AG04450 (cell line): ENCODE measurements at regions not wholly inside any gene's neighbourhood (a gene's known extent, or its start where the extent isn't known, plus 50 kb on each side); places are given as distances from the start of the nearest gene placed in this dataset.

Experiments
- CTCF ChIA-PET: fragments of 300-600, 350-600 bp; formaldehyde crosslinking; extraction: SDS; loops from one replicate; lab custom pipeline; 2022; ENCODE audit warnings: antibody characterized with exemption, inconsistent platforms; lab: Charles Lee
- POLR2A ChIA-PET: fragments of 350-600 bp; formaldehyde crosslinking; extraction: SDS; loops from one replicate; lab custom pipeline; 2021; ENCODE audit warnings: antibody characterized with exemption, inconsistent platforms; lab: Yijun Ruan, JAX
- DNase-seq: peaks from one replicate; pipeline ENCODE4 v3.0.0-alpha.2; 2011; ENCODE audit warnings: low read depth, low spot score
- H3K27ac ChIP-seq: one replicate; pipeline ENCODE4 v1.5.1; 2012; ENCODE audit warnings: low read depth, low read length, control low read depth
- H3K27me3 ChIP-seq: one replicate; pipeline ENCODE4 v1.6.0; 2012; ENCODE audit warnings: low read length; ENCODE audit not compliant: control insufficient read depth, insufficient read depth
- H3K4me3 ChIP-seq: 2 replicates; pipeline ENCODE4 v1.5.1; 2011; ENCODE audit warnings: mild to moderate bottlenecking, low read depth, low read length, control low read depth
- H3K9me3 ChIP-seq: 2 replicates; pipeline ENCODE4 v1.5.1; 2012; ENCODE audit warnings: low read length; ENCODE audit not compliant: control insufficient read depth, insufficient read depth
- TF ChIP-seq, protein P1 (sequence below): IDR thresholded peaks from 2 replicates; pipeline ENCODE4 v1.5.1; 2011; ENCODE audit warnings: low read depth, low read length, control low read depth, inconsistent platforms

DNA sequence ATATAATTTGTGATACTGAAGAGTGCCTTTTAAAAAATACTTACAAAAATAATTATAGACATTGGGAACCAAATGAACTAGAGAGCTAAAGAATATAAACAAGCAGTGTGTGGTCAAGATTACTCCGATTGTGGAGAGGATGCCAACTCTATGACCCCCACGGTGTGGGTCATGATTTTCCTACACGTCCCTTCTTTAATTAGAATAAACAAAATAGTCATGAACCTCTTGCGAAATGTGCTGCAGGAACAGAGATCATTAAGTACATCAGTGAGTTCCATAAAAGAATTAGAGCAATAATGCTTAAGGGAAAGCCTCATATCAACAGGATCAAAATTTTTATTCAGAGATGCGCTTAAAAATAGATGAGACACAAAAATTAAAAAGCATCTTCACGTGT lies 476.6 kb upstream of the ROBO1 start:
- TF ChIP-seq, protein P1, sequence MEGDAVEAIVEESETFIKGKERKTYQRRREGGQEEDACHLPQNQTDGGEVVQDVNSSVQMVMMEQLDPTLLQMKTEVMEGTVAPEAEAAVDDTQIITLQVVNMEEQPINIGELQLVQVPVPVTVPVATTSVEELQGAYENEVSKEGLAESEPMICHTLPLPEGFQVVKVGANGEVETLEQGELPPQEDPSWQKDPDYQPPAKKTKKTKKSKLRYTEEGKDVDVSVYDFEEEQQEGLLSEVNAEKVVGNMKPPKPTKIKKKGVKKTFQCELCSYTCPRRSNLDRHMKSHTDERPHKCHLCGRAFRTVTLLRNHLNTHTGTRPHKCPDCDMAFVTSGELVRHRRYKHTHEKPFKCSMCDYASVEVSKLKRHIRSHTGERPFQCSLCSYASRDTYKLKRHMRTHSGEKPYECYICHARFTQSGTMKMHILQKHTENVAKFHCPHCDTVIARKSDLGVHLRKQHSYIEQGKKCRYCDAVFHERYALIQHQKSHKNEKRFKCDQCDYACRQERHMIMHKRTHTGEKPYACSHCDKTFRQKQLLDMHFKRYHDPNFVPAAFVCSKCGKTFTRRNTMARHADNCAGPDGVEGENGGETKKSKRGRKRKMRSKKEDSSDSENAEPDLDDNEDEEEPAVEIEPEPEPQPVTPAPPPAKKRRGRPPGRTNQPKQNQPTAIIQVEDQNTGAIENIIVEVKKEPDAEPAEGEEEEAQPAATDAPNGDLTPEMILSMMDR, result no peak
- Histone ChIP-seq H3K4me3 (no peak overlapping the region), H3K27ac (no peak overlapping the region), H3K27me3 (no peaks in the 10 kb centered on the region), H3K9me3 (no peaks in the 10 kb centered on the region)
- ChIA-PET POLR2A (interaction anchor here (0.5 kb wide), 1 partner anchor 41 kb away, joined by 7 read pairs; no protein-coding TSS in a partner anchor), CTCF (no interaction called here)
- peak; percentile 8 for DNase-seq

DNA sequence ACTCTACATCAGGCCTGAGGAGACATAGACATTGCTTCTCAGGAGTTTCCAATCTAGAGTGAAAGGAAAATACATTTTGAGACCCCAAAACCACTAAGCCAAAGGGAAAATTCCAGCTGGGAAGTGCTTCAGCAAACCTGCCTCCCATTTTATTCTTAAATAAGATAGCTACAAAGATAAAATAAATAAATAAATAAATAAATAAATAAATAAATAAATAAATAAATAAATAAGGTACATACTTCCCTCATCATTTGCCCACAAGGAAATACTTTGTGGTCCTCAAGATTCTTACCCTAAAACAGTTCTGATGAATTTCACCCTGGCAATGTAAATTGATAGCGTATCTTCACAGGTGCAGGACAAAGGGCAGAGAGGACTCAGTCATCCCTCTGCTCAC lies 474.0 kb upstream of the ROBO1 start:
- TF ChIP-seq, protein P1, result no peak
- DNase-seq, result no peak
- Histone ChIP-seq H3K27me3 (no peaks in the 10 kb centered on the region), H3K4me3 (no peak overlapping the region), H3K9me3 (no peaks in the 10 kb centered on the region), H3K27ac (no peak overlapping the region)
- CTCF ChIA-PET, result no interaction called here
- POLR2A ChIA-PET, result no interaction called here

DNA sequence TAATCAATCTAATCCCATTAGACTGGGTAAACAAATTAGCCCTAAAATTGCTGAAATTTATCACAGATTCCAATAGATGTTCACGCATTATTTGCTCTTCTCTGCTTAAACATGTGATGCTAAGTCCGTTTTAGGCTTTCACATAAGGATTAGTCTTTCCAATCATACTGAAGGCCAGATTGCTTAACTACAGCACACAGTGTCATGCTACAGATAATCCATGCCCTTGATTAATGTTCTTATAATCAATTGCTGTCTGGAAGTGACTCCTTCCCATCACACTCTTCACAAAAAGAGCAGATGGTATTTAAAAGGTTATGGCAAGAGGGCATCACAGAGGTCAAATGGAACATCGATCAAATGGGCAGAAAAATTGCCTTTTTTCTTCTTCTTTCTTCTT lies 471.5 kb upstream of the ROBO1 start:
- DNase-seq, result no peak
- TF ChIP-seq, protein P1, result no peak
- POLR2A ChIA-PET, result no interaction called here
- CTCF ChIA-PET, result no interaction called here
- H3K27me3 ChIP-seq, result no peaks in the 10 kb centered on the region
- H3K27ac ChIP-seq, result no peak overlapping the region
- H3K9me3 ChIP-seq, result no peaks in the 10 kb centered on the region
- no peak overlapping the region for H3K4me3 ChIP-seq

DNA sequence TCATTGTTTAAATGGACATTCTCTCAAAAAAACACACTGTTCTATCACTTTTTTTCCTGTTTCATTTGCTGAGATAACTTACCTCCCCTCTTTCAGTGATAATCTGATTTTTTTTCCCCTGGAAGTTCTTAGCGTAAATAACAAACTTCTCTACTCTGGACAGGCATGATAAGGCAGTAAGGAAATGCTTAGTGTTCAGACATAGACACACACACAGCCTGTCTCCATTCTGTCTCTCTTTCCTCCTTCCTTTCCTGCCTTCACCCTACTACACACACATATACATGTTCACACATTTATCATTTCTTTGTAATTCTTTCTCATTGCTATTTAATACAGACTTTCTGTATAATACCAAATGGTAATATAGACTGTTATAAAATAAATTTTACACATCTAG lies 470.8 kb upstream of the ROBO1 start:
- DNase-seq, result no peak
- Histone ChIP-seq H3K4me3 (no peak overlapping the region), H3K27ac (no peak overlapping the region), H3K27me3 (no peaks in the 10 kb centered on the region), H3K9me3 (no peaks in the 10 kb centered on the region)
- POLR2A ChIA-PET, result no interaction called here
- CTCF ChIA-PET, result no interaction called here
- TF ChIP-seq, protein P1, result no peak

DNA sequence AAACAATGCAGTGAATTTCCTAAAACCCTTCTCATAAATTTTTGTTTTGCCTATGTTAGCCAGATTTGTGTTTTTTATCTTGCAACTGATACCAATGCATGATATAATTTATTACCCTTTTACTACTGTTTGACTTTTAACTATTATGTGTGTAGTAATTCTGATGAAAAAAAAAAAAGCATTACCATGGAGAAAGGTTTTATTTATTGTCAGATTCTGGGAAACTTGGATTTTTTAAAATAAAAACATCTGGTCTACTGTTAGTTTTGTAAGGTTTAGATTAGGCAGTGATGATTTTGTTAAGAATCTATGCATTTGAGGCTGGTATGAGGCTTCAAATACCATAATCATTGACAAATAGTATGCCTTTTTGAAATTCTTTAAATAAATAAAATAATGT lies 470.4 kb upstream of the ROBO1 start:
- CTCF ChIA-PET, result no interaction called here
- POLR2A ChIA-PET, result no interaction called here

More for the DNA sequence above, 470.4 kb upstream of the ROBO1 start:
- Histone ChIP-seq H3K27ac (no peak overlapping the region), H3K4me3 (no peak overlapping the region), H3K27me3 (no peaks in the 10 kb centered on the region), H3K9me3 (no peaks in the 10 kb centered on the region)
- no peak for DNase-seq
- TF ChIP-seq, protein P1, result no peak
